Right atrium auricular region (tissue), 2 donors: ENCODE measurements at regions not wholly inside any gene's neighbourhood (a gene's known extent, or its start where the extent isn't known, plus 50 kb on each side); places are given as distances from the start of the nearest gene placed in this dataset.

Experiments
- DNase-seq: peaks from one replicate; pipeline ENCODE4 v3.0.0-alpha.2; 2019; ENCODE audit warnings: low spot score
- H3K27ac ChIP-seq, 2 donors: fragments of 200-600 bp; sonication (generic); 1 replicate in 1 of 2; 2 replicates in 1 of 2; pipeline ENCODE4 v1.5.1; 2016 to 2019
- H3K27me3 ChIP-seq, 2 donors: fragments of 200-600 bp; sonication (generic); one replicate each; pipeline versions ENCODE4 v1.5.1 to v1.6.0; 2017 to 2019
- H3K36me3 ChIP-seq: fragments of 200-600 bp; sonication (generic); one replicate; pipeline ENCODE4 v1.5.1; 2016
- H3K4me1 ChIP-seq, 2 donors: fragments of 200-600 bp; sonication (generic); one replicate each; pipeline versions ENCODE4 v1.5.1 to v1.6.0; 2017 to 2019
- H3K4me3 ChIP-seq, 2 donors: fragments of 200-600 bp; sonication (generic); 1 replicate in 1 of 2; 2 replicates in 1 of 2; pipeline ENCODE4 v1.5.1; 2017 to 2019; ENCODE audit warnings: mild to moderate bottlenecking in 1 of 2, moderate library complexity in 1 of 2
- H3K9me3 ChIP-seq, 2 donors: fragments of 200-600 bp; sonication (generic); one replicate each; pipeline ENCODE4 v1.5.1; 2019
- CTCF ChIP-seq, 2 donors: fragments of 200-600 bp; sonication (generic); IDR thresholded peaks; one replicate each; pipeline ENCODE4 v1.5.1; 2019; ENCODE audit warnings: antibody characterized with exemption in 2 of 2

DNA sequence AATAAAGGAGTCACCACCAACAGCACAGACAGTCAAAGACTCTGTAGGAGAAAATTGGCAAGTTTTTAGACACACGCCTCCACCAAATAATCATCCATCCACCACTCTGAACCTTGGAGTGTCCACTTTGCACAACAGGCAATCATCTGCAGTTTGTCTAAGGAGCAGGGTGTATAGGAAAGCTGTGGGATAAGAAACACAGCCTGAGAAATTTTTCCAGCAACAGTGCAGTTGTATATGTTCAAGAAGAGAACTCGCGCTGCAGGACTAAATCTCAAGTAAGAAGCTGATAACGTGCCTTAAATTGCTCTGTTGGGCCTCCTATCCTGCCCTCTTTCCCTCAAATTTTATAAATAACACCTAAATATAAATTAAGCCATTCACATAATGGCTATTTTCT is 136.7 kb upstream of the PPARGC1A start:
- peaks cover 0 to under 1% of the 10 kb centered on the region in 2 donors for H3K4me1 ChIP-seq
- no peak overlapping the region for H3K4me3 ChIP-seq
- no peak overlapping the region for H3K27ac ChIP-seq
- H3K27me3 ChIP-seq = no peaks in the 10 kb centered on the region
- TF ChIP-seq CTCF (IDR thresholded peaks at IDR 0.05) = no peak
- H3K9me3 ChIP-seq = no peaks in the 10 kb centered on the region
- no peak for DNase-seq
- no peaks in the 10 kb centered on the region for H3K36me3 ChIP-seq

GRCh38 chr4:24024605-24025004 is 134.8 kb upstream of the PPARGC1A start:
- no peak overlapping the region for H3K27ac ChIP-seq
- no peak overlapping the region for H3K4me3 ChIP-seq
- DNase-seq = no peak
- H3K27me3 ChIP-seq = no peaks in the 10 kb centered on the region
- no peak for TF ChIP-seq CTCF (IDR thresholded peaks at IDR 0.05)
- H3K4me1 ChIP-seq = no peaks in the 10 kb centered on the region
- no peaks in the 10 kb centered on the region for H3K36me3 ChIP-seq
- no peaks in the 10 kb centered on the region for H3K9me3 ChIP-seq

GRCh38 chr4:24024157-24024556 is 134.3 kb upstream of the PPARGC1A start:
- Histone ChIP-seq H3K9me3 (no peaks in the 10 kb centered on the region), H3K4me3 (no peak overlapping the region), H3K27me3 (no peaks in the 10 kb centered on the region), H3K4me1 (no peaks in the 10 kb centered on the region), H3K36me3 (no peaks in the 10 kb centered on the region), H3K27ac (no peak overlapping the region)
- TF ChIP-seq CTCF (IDR thresholded peaks at IDR 0.05) = no peak
- DNase-seq = no peak

DNA sequence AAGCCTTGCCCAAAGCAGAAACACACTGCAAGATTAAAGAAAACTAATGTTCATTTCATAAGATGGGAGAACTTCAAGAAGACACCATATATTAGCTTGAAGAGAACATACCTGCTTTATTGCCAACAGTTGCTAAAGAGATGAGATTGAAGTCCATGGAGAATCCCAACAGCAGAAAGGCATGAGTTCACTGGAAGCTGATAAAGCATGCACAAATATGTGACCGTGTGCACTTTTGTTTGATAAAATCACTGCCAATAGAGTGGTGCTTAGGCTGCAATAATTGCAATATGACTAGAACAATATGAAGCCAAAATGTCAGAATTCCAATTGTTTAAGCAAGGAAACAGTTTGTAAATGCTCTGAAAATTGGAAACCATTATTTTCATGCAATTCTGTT is 125.9 kb upstream of the PPARGC1A start:
- no peak for DNase-seq
- TF ChIP-seq CTCF (IDR thresholded peaks at IDR 0.05) = no peak
- H3K27ac ChIP-seq = no peak overlapping the region
- H3K4me1 ChIP-seq = no peaks in the 10 kb centered on the region
- H3K4me3 ChIP-seq = no peak overlapping the region
- H3K9me3 ChIP-seq = no peaks in the 10 kb centered on the region
- H3K36me3 ChIP-seq = no peaks in the 10 kb centered on the region
- no peaks in the 10 kb centered on the region for H3K27me3 ChIP-seq

DNA sequence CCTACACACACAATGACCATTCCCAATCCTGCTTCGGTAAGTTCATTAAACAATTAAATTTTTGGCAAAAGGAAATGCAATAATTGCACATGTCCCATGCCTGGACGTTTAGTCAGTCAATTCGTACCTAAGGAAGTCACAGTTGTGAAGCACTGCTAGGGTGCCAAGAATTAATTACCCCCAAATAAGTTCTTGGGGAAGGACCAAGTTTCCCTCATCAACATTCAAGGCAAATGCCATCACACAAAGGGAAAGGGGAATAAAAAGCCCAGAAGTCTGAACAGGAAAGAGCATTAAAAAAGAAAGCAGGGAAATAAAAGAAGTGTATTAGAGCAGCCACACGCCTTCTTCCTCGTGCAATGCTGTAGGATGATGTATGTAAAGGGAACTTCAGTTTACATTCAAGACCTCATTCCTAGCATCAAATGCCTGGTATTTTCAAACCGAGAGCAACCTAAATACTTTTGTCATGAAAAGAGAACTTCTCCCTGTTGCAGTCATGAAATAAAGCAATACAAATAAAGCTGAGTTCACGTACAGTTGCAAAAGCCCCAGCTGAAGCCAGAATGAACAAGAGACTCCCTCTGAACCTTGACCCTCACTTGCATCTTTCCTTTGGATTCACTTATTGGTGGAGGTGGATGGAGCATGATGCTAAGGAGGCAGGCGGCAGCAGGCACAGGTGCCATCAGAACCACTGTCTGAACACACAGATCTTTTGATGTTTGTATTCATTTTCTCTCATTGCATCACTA is 124.0 kb upstream of the PPARGC1A start:
- H3K27me3 ChIP-seq = no peaks in the 10 kb centered on the region
- no peak for TF ChIP-seq CTCF (IDR thresholded peaks at IDR 0.05)
- H3K9me3 ChIP-seq = no peaks in the 10 kb centered on the region
- no peak for DNase-seq
- no peaks in the 10 kb centered on the region for H3K4me1 ChIP-seq
- H3K36me3 ChIP-seq = no peaks in the 10 kb centered on the region
- no peak overlapping the region for H3K4me3 ChIP-seq
- H3K27ac ChIP-seq = no peak overlapping the region

DNA sequence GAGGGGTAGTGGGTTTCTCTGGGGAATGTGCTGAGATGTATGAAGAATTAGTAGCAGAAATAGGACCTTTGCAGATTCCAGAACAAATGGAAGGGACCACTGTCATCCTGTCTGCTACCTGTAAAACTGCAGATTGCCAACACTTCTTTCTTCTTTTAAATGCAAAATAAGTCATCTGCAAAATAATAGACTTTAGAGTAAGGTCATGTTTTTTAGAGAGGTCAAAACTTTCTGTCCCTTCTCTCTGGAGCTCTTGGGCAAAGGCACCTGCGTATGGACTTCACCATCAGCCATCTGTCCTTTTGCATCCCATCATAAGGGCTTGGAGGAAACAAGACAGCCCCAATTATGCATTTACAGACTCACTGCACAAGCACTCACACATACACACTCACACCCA is 121.1 kb upstream of the PPARGC1A start:
- Histone ChIP-seq H3K4me1 (no peaks in the 10 kb centered on the region), H3K27me3 (no peaks in the 10 kb centered on the region), H3K4me3 (no peak overlapping the region), H3K9me3 (no peaks in the 10 kb centered on the region), H3K27ac (no peak overlapping the region), H3K36me3 (no peaks in the 10 kb centered on the region)
- DNase-seq = no peak
- TF ChIP-seq CTCF (IDR thresholded peaks at IDR 0.05) = no peak
